ENCODE measurements at regions not wholly inside any gene's neighbourhood (a gene's known extent, or its start where the extent isn't known, plus 50 kb on each side); places are given as distances from the start of the nearest gene placed in this dataset.
A peak's percentile ranks its signal among the peaks of the same experiment; 100 is the strongest.
"Not testable (repeated sequence)": the region's sequence is repeated elsewhere in the genome, so short reads cannot be mapped to it uniquely, and the experiment has no call there.

DNA sequence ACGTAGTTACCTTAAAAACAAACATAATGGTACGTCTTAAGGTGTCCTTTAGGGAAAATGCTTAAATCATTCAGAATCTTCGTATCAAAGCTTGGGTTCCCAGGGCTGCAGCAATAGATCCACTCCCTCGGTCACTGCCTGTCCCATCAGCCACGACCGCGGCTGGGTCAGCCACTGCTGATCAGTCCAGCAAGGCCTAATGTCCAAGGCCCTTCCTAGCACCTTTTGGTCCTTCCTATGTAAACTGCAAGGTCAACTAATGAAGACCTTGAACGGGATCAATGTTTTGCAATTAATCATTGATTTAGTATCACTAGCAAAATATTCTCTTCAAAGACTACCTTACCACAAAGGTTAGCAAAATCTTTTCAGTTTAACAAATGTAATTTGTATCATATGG lies 122.2 kb upstream of the IGF1R start:
- DNase-seq (ENCODE audit: low spot score) = no peak

DNA sequence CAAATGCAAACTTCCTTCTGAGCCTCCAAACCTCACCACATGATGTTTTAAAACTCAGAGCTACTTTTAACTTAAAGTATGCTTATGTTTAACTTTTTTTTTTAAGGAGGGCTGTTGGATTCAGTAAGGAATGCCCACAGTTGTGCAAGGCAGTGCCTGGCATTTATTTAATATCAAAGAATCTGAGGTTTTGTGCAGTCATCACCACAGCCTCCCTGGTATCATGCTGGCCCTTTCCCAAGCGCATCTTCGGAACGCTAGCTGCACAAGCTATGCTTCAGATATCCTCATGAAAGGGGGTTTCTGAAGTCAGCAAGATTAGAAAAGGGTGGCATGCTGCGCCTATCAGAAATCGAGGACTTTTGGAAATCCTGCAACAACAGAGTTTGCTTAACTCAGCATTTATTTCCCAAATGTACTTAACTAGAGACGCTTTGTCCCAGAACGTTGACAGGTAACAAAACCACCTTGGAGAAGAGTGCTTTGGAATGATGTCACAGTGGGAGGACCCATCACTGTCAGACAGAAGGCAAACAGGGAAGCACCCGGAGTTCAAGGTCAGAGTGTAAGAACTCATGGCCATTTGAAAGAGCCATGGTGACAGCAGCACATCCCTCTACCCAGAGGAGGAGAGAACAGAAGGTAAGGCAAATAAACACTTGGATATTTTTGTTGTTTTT lies 120.2 kb upstream of the IGF1R start:
- DNase-seq (ENCODE audit: low spot score) = no peak

DNA sequence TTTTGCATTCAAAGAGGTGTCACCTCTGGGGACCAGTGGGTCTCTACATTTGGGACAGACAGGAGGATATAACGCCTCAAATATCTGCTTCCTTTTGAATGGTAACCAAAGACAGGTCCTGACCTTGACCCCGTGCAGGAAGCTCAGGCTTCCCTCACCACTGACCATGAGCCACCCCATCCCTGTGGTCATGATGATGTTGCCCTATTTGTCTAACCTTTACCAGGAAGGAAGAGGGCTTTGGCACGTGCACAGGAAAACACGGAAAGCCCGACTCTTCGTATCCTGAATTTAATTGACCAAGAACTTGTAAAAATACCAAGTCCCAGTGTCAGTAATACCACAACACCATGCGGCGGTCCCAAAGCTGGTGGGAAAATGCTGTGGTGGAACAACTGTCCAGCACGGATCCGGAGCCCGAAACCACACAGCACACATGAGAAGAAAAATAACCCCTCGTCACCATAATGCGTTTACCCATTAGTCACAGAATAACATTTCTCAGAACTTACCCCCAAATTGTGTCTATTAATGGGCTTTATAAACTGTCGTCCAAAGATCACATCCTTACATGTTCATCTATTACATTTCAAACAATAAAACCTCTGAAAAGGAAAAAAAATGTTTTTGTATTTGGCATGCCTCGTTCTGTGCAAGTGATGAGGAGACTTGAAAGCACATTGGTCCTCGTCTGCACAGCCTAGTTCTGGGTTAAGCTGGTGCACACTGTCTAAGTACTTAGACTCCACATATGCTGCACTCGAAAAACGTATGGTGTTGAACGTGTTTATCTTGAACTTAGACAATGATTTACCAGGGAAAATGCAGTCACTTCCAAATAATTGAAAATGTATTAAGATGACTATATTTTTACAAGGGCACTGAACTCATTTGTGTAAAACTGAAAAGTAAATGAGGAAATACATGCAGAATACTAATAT lies 118.9 kb upstream of the IGF1R start:
- no peak for DNase-seq (ENCODE audit: low spot score)

DNA sequence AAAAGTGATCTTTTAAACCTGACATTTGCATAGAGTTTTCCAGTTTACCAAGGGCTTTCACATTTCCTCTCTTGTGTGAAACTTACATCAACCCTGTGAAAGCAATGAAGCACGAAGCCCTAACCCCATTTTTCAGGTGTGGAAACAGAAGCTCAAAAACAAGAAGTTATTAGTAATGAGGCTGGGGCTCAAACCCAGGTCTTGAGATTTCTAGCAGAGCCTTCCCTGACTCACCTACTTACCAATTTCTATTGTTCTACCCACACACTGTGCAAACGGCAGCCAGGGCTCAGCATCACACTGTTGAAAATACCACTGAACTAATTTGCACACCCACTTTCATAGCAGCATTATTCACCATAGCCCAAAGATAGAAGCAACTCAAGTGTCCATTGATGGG lies 117.8 kb upstream of the IGF1R start:
- no peak for DNase-seq (ENCODE audit: low spot score)

DNA sequence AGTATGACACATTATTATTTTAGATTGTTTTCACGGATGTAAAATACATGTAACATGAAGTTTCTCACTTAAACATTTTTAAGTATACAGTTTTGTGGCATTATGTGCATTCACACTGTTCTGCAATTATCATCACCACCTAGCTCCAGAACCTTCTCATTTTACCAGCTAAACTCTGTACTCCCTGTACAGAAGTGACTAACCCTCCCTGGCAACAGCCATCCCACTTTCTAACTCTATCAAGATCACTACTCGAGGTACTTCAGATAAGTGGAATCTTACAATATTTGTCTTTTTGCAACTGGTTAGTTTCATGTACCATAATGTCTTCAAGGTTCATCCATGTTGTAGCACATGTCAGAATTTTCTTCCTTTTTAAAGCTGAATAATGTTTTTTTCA lies 116.3 kb upstream of the IGF1R start:
- DNase-seq (ENCODE audit: low spot score) = no peak

DNA sequence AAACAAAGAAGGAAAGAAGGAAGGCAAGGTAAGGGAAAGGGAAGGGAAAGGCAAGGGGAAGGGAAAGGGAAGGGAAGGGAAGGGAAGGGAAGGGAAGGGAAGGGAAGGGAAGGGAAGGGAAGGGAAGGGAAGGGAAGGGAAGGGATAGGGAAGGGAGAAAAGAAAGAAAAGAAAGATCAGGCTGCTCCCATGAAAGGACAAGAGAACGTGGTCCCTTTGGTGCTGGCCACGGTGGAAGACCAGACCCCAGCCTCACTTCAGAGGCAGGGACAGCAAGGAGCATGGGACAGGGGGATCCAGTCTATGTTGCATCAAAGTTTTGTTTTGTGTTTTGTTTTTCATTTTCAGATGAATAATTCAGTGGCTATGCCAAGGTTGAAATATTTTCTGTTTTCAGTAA lies 111.4 kb upstream of the IGF1R start:
- DNase-seq (ENCODE audit: low spot score) = no peak

DNA sequence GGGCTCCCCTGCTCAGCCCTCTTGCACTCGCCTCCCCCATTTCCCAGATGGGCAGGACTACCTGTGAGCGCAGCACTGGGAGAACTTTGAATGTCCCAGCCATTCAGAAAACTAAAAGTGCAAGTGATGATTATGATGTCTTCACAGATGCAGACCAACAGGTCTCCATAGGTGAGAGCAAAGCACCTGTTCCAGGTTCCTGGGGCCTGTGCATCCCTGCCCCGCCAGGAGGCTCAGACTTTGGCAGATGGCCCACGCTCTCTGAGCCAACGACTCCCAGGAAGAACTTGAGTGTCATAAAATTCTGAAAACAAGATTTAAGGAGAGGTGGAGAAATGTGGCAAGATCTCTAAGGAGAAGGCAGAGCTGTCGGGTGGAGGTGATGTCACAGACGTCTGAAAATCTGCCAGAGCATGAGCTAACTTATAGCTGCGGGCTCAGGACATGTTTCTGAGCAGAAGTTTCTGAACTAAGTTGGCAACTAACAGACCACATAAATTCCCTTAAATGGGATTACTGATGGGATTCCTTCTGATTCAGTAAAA lies 110.8 kb upstream of the IGF1R start:
- DNase-seq (ENCODE audit: low spot score) = no peak

DNA sequence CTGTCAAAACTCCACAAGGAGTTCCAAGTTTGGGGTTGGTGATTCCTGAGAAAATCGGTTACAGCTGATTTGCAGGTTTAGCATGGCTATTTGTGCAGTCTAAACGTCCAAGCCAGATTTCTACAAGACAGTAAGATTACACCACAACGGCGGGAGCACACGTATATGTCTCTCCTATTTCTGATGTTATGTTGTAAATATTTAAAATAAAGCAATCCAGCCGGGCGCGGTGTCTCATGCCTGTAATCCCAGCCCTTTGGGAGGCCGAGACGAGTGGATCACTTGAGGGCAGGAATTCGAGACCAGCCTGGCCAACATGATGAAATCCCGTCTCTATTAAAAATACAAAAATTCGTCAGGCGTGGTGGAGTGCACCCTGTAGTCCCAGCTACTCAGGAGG lies 106.8 kb upstream of the IGF1R start:
- DNase-seq (ENCODE audit: low spot score) = no peak

DNA sequence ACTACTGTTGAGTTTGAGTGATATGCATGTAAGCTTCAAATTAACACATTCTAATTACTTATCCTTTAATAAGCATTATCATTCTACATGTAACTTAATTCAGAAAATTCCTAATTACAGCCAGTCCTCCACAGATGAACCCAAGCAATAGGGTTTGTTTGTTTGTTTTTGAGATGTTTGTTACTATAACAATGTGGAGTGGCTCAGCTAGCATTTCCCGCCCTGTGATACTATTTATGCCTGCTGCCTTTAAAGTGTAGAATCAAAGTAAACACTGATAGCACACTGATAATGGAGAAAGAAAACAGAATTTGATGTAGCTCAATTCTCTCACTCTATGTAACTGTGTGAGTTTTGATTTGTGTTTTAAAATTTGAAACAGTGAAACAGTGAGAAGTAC lies 105.1 kb upstream of the IGF1R start:
- no peak for DNase-seq (ENCODE audit: low spot score)

DNA sequence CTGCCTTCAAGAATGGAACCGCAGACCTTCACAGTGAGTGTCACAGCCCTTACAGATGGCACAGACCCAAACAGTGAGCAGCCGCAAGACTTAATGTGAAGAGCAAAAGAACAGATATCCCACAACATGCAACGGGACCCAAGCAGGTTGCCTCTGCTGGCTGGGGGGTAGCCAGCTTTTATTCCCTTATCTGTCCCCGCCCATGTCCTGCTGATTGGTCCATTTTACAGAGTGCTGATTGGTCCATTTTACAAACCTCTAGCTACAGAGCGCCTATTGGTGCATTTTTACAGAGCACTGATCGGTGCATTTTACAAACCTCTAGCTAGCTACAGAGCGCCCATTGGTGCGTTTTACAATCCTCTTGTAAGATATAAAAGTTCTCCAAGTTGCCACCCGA lies 102.0 kb upstream of the IGF1R start:
- no peak for DNase-seq (ENCODE audit: low spot score)

DNA sequence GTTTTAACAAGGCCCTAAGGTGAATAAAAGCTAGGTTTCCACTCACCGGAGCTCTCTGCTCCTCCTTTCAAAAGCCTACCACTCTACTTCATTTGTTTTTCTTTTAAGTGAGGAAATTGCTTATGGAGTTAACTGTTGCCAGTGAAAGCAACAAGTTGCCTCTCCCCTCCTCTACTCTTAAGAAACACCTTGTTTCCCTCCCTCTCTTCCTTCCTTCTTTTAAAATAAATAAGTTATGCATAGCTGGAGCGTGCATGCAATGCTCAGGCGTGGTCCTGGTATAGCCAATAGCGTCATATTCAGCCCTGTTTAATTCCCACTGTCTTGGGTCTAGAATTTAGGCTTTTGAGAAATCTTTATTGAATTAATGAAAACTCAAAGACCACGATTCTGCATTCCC lies 101.1 kb upstream of the IGF1R start:
- no peak for DNase-seq (ENCODE audit: low spot score)

DNA sequence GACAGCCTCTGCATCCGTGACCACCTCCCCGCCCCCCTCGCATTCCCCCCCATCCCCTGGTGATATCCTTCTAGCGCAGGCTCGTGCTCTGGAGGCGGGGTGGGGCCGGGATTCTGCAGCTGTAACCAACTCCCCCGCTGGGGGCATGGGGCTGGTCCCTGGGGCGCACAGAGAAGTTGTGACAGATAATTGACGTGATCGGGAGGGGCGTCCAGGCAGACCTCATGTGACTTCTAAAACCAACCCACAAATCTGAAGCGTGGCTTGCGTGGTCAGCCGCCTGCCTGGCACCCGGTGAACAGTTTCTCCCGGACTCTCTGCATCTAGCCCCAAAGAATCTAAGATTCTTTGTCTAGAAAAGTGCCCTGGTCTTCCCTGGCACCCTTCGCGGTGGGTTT lies 100.6 kb upstream of the IGF1R start:
- no peak for DNase-seq (ENCODE audit: low spot score)

DNA sequence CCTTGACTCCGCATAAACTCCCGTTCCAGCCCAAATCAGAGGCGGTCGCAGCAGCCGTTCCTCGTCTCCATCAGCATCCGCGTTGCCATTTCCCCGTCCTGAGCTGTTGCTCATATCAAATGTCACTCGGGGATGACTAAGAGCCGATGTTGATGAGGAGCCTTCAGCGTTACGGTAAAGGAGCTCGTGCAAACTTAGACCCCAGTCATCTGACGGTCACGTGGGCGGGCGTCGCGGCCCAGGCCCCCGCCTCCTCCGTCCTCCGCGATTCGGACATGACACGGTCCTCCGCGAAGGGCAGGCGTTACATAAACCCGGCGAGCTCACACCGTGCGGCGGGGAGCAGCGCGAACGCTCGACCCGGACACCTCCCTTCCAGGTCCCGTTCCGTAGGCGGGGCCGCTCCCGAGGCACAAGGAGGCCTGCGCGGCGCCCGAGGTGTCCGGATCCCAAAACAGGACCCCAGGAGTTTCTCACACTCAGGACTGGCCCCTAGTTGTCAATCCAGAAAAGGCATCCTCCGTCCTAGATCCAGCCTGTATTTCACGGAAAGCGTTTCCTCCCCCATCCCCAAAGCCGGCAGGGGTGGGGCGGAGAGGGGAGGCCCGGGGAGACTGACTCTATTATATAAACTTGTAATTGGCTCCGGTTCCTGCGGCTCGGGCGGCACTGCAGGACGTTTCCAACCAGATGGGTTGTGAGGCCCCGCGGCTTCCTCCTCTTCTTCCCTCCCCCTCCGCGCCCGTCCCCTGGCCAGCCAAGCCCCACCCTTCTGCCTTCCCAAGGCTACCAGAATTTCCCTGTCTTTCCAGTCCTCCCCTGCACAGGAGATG lies 100.0 kb upstream of the IGF1R start:
- DNase-seq (ENCODE audit: low spot score) = peak; percentile 79

DNA sequence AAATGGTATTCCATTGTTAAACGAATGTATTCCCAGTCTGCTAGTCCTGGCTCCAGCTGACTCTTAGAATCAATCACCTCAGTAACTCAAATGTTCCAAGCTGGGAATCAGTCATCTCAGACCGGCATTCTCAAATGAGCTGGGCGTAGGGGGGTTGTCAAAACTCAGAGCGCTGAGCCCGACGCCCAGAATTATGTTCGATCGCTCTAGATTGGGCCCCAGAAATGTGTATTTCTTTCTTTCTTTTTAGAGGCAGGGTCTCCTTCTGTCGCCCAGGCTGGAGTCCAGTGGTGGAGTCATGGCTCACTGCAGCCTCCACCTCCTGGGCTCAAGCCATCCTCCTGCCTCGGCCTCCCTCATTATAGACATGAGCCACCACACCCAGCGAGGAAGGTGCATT lies 99.3 kb upstream of the IGF1R start:
- DNase-seq (ENCODE audit: low spot score) = no peak

DNA sequence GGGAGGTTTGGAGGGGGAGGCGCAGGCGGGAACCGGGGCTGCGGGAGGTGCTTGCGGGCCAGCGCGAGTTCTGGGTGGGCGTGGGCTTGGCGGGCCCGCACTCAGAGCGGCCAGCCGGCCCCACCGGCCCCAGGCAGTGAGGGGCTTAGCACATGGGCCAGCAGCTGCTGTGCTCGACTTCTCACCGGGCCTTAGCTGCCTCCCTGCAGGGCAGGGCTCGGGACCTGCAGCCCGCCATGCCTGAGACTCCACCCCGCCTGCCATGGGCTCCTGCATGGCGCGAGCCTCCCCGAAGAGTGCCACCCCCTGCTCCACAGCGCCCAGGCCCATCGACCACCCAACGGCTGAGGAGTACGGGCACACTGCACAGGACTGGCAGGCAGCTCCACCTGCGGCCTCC lies 98.6 kb upstream of the IGF1R start:
- DNase-seq (ENCODE audit: low spot score) = no peak

DNA sequence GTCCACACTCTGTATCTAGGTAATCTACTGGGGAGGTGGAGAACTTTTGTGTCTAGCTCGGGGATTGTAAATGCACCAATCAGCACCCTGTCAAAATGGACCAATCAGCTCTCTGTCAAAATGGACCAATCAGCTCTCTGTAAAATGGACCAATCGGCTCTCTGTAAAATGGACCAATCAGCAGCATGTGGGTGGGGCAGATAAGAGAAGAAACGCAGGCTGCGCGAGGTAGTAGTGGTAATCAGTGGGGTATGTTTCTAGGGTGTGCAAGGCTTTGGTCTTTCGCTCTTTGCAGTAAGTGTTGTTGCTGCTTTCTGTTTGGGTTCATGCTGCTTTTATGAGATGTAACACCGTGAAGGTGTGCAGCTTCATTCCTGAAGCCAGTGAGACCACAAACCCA lies 98.0 kb upstream of the IGF1R start:
- DNase-seq (ENCODE audit: low spot score) = not testable (repeated sequence)

DNA sequence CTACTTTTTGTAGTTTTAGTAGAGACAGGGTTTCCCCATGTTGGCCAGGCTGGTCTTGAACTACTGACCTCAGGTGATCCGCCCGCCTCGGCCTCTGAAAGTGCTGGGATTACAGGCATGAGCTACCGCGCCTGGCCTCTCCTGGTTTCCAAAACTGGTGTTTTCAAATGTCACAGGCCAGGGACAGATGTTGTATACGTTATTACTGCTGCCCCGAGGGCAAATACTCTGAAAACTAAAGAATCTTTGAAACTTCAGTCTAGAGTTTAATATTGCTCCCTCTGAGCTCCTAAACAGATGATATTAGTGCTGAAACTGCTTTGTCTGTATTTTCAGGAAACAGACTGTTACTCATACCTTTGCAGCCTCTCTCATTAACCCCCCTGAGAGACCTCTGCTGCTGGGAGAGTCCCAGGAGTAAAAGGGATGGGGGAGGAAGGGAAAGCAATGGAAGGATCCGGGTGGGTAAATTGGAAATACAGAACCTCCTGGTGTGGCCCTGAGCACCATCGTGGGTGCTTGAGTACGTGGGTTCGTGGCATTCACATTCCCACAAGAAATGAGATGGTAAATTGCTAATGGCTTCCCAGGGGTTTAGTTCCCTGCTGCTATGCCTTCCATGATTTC lies 96.3 kb upstream of the IGF1R start:
- no peak for DNase-seq (ENCODE audit: low spot score)

DNA sequence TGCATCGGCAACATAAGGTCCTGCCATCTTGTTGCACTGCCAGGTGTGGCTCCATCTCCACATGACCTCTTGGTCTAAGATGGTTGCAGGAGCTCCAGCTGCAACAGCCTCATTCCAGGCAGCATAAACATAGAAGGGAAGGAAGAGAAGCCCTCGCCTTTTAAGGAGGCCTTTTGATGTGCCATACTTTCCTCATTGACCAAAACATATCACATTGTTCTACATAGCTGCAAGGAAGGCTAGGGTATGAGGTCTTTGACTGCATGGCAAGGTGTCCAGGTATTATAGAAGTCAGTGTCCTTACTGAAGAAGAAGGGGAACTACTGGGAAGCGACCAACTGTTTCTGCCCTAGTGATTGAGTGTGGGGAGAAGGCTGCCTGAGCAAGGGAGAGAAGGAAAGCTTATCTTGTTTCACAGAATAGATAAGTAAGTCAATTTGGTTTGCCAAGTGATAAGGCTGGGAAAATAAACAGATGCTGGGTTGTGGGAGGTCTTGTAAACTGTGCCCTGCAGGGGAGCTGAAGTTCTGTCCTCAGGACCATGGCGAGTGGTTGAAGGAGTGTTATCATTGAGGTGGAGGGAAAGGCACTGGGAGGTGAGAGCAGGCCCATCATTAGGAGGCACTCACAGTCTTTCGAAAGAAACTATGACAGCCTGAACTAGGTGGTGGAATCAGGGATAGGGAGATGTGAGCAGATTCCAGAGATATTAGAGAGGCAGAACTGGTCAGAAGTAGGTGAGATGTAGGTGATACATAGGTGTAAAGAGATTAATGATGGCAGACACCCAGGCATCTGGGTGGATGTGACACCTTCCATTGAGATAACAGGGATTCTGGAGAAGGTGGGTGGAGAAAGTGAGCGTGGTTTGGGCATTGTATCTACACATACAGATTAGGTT lies 93.8 kb upstream of the IGF1R start:
- DNase-seq (ENCODE audit: low spot score) = no peak

DNA sequence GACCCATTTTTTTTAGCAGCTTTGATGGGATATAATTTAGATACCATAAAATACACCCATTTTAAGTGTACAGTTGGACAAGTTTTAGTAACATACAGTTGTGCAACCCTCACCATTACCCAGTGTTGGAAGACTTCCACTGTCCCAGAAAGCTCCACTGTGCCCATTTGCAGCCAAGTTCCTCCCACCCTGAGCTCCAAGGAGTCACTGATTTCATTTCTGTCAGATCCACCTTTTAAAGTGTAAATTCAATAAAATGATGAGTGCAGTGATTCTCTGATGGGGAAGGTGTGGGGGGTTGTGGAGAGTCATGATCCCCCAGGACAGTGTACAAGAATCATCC lies 93.2 kb upstream of the IGF1R start:
- no peak for DNase-seq (ENCODE audit: low spot score)

DNA sequence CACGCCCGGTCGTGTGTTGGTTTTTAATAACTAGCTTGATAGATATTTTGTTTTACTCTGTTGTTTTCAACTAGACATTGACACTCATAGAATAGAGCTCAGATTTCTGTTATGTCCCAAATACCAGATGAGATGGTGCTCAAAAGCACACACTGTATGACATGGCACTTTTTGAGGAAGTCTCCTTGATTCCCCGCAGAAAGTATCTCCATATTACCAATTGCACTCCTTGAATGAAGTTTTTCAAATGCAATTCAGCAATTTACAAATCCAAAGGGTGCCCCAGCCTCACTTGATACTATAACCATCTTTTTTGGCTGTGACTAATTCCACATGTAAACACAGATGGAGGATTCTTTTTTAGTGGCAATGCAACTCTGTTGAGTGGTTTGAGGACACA lies 92.0 kb upstream of the IGF1R start:
- DNase-seq (ENCODE audit: low spot score) = no peak

DNA sequence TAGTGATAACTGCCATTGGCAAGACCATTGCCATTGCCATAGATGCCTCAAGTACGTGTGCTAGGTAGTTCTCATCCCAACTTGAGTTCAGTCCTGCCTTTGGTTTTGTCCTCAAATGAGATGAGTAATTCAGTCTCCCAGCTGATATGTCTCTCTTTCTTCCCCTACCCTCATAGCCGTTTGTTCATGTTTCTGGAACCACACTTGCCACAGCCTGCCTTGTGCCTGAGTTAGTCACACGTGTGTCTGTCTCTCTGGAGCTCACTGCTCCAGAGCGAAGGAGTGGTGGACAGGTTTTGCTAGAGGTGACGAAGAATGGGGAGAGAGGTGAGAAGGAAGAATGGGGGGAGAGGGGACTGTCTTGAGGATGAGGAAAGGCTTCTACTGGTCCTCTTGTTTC lies 88.0 kb upstream of the IGF1R start:
- no peak for DNase-seq (ENCODE audit: low spot score)
